Activated CD4-positive, alpha-beta T cell treated with anti-CD3 and anti-CD28 coated beads for 1 hour (primary cell): ENCODE measurements at regions not wholly inside any gene's neighbourhood (a gene's known extent, or its start where the extent isn't known, plus 50 kb on each side); places are given as distances from the start of the nearest gene placed in this dataset.

Experiments used
- DNase-seq: peaks from one replicate; pipeline ENCODE4 v3.0.0-alpha.2; 2020

GRCh38 chrX:42505016-42505415 is 272.9 kb downstream of the PPP1R2C start:
- DNase-seq: no peak

GRCh38 chrX:42499620-42500019 is 278.3 kb downstream of the PPP1R2C start:
- DNase-seq: no peak

- no peak for DNase-seq
These were observed 280.6 kb downstream of the PPP1R2C start for GRCh38 chrX:42497356-42497755.

- DNase-seq: no peak
These were observed 281.7 kb downstream of the PPP1R2C start for GRCh38 chrX:42496239-42496638.

GRCh38 chrX:42495139-42495538 is 282.8 kb downstream of the PPP1R2C start:
- DNase-seq: no peak

- DNase-seq: no peak
These were observed 286.6 kb downstream of the PPP1R2C start for GRCh38 chrX:42491137-42491907.

- DNase-seq: no peak
These were observed 287.9 kb downstream of the PPP1R2C start for GRCh38 chrX:42490111-42490510.

GRCh38 chrX:42485601-42486000 is 292.4 kb downstream of the PPP1R2C start:
- no peak for DNase-seq

- DNase-seq: no peak
These were observed 293.7 kb downstream of the PPP1R2C start for GRCh38 chrX:42484233-42484632.

GRCh38 chrX:42477396-42477795 is 300.6 kb downstream of the PPP1R2C start:
- DNase-seq: no peak

- DNase-seq: no peak
These were observed 305.2 kb downstream of the PPP1R2C start for GRCh38 chrX:42472727-42473126.

- DNase-seq: no peak
These were observed 311.5 kb downstream of the PPP1R2C start for GRCh38 chrX:42466332-42467046.

- DNase-seq: no peak
These were observed 312.1 kb downstream of the PPP1R2C start for GRCh38 chrX:42465821-42466220.

- DNase-seq: no peak
These were observed 314.1 kb downstream of the PPP1R2C start for GRCh38 chrX:42463706-42464490.

GRCh38 chrX:42462917-42463316 is 315.0 kb downstream of the PPP1R2C start:
- DNase-seq: no peak

- no peak for DNase-seq
These were observed 317.3 kb downstream of the PPP1R2C start for GRCh38 chrX:42460706-42461105.

GRCh38 chrX:42459735-42460134 is 318.2 kb downstream of the PPP1R2C start:
- no peak for DNase-seq

- no peak for DNase-seq
These were observed 321.7 kb downstream of the PPP1R2C start for GRCh38 chrX:42456176-42456700.

GRCh38 chrX:42450228-42450627 is 327.7 kb downstream of the PPP1R2C start:
- no peak for DNase-seq

- DNase-seq: no peak
These were observed 334.7 kb downstream of the PPP1R2C start for GRCh38 chrX:42443267-42443666.

GRCh38 chrX:42442745-42443144 is 335.2 kb downstream of the PPP1R2C start:
- DNase-seq: no peak

GRCh38 chrX:42437211-42437610 is 340.8 kb downstream of the PPP1R2C start:
- DNase-seq: no peak

GRCh38 chrX:42434458-42435166 is 343.4 kb downstream of the PPP1R2C start:
- no peak for DNase-seq
